Left renal cortex interstitium (tissue), 4 donors: ENCODE measurements at regions not wholly inside any gene's neighbourhood (a gene's known extent, or its start where the extent isn't known, plus 50 kb on each side); places are given as distances from the start of the nearest gene placed in this dataset.
"Not testable (repeated sequence)": the region's sequence is repeated elsewhere in the genome, so short reads cannot be mapped to it uniquely, and the experiment has no call there.

Source experiments
- DNase-seq, 4 donors: peaks; one replicate each; pipeline ENCODE4 v3.0.0-alpha.2; 2013; ENCODE audit warnings: low read depth in 4 of 4, low spot score in 2 of 4, missing footprints in 1 of 4

GRCh38 chr3:94778814-94779494 is 716.1 kb downstream of the NSUN3 start:
- DNase-seq = no peak

GRCh38 chr3:94779699-94780098 is 716.8 kb downstream of the NSUN3 start:
- no peak for DNase-seq

- no peak for DNase-seq
Observed at GRCh38 chr3:94784274-94784673, 721.4 kb downstream of the NSUN3 start.

DNA sequence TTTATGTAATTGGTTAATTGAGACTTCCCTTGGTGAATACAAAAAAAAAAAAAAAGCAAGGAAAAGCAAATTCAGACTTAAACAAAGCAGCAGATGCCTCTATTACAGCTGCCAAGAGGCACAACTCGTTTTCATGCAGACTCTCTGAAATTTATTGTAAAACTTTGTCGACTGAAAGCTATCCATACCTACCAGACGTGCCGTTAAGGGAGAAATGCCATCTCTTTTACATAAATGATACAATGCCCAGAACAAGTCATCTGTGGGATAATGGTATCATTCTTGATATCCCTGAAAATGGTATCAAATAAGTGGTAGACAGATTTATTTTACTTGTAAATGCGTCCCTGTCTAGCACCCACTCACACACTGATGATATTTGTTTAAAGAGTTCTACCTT is 724.2 kb downstream of the NSUN3 start:
- no peak for DNase-seq

- DNase-seq = peak in 3 of 4 donors; percentile 1 to 9 (median 5)
Observed at GRCh38 chr3:94787734-94788270, 724.9 kb downstream of the NSUN3 start.

DNA sequence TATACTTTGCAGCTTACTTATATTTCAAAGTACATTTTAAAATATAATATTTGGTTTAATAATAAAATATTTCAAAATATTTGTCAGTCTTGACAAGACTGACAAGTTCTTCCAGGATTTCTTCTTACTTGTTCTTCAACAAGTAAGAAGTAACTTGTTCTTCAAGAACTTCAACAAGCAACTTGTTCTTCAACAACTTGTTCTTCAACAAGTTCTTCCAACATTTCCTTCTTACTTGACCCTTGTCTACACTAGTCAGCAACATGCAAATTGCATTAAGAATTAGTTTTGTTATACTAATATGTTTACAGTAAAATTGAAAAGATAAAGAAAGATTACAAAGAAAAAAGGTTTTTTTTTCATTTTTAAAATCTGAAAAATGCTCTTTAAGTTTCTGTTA is 731.7 kb downstream of the NSUN3 start:
- no peak for DNase-seq

- no peak for DNase-seq
Observed at GRCh38 chr3:94799420-94800060, 736.7 kb downstream of the NSUN3 start.

GRCh38 chr3:94811836-94812235 is 749.0 kb downstream of the NSUN3 start:
- DNase-seq = no peak

GRCh38 chr3:94821241-94821640 is 758.4 kb downstream of the NSUN3 start:
- no peak for DNase-seq

DNA sequence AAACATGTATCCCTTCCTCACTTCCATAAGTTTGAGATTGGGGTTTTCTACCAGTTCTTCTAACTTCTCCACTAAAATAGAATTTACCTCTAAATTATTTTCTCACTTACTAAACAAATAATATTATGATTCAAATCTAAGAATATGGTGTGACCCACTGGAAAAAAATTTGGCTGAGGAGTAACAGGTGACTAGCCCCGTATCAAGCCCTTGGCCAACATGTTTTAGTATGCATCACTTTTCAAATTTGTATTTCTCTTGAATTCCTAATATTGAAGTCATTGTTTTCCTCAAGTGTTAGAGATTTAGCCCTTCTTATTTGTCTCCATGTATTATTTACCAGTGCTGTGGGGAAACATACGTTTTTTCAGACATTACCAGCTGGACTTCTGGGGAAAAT is 759.4 kb downstream of the NSUN3 start:
- DNase-seq = no peak

DNA sequence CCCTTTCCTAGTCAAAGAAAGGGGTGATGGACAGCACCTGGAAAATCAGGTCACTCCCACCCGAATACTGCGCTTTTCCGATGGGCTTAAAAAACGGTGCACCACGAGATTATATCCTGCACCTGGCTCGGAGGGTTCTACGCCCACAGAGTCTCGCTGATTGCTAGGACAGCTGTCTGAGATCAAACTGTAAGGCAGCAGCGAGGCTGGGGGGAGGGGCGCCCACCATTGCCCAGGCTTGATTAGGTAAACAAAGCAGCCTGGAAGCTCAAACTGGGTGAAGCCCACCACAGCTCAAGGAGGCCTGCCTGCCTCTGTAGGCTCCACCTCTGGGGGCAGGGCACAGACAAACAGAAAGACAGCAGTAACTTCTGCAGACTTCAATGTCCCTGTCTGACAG is 783.4 kb downstream of the NSUN3 start:
- not testable (repeated sequence) for DNase-seq

DNA sequence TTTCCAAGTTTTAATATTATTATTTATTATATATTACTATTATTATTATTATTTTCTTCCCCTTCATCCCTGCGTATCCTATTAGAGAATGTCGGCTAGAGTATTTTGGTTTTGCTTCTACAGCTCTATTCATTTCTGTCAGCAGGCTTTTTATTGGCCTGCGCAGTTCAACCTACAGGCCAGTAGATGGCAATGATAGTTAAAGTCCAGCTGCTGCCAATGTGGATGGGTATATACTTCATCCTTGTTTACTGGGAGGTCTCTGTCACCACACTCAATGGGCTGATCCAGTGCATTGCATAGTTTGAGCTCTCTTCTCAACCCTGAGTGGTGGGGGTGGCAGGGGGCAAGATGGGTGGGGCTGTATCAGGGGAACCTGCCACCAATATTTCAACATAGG is 799.8 kb downstream of the NSUN3 start:
- no peak for DNase-seq

GRCh38 chr3:94869059-94869547 is 806.2 kb downstream of the NSUN3 start:
- no peak for DNase-seq

GRCh38 chr3:94873751-94874150 is 810.9 kb downstream of the NSUN3 start:
- DNase-seq = no peak

DNA sequence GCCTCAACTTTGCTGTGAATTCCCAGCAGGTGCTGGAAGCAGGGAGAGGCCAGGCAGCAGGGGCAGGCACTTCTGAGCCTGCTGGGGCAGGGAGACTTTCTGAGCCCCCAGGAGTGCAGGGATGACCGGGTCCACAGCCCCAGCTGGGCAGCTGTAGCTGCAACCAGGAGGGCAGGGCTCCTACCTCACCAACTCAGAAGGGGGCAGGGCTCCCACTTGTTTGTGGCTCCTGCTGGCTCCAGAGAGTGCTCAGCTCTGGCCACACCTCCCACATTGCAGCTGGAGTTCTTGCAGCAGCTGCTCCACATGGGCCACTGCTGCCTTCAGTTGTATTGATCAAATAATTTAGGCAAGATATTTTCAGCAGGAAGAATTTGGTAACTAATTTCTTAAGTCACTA is 812.3 kb downstream of the NSUN3 start:
- DNase-seq = no peak

DNA sequence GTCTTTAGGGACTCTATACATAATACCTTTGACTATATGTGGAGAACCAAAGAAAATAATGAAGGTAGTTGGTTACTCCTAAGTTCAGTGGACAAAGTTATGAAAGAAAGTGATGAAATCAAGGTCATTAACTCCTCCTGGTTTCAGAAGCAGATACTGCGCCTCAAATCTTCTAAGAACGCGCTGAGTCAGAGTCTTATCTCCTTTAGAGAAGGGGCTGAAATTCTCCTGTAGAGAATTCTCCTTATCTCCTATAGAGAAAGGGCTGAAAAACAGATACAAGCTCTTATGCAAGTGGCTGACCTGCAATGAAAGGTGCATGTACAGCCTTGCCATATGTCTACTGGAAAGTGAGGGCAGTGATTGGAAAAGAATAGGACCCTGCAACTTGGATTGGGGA is 824.2 kb downstream of the NSUN3 start:
- DNase-seq = no peak

GRCh38 chr3:94896994-94897393 is 834.1 kb downstream of the NSUN3 start:
- DNase-seq = no peak

DNA sequence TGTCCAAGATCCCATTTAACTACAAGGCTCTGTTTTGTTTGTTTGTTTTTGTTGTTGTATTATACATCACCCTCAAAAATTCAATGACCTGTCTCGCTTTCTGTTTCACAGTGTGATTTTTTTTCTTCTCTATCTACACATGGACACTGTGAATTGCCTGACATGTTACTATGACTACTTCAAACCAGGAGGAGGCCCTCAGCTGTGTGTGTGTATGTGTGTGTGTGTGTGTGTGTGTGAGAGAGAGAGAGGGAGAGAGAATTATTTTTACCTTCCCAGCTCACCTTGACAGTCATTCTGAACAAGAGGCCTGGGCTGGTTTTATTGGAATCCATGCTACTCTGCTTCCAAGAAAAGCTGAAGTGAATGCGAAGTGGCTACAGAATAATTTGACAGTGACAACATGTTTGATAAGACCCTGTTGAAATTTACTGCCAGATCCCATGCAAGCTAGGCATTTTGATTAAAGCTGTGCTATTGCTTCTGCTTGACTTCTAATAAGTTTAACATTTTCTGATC is 841.4 kb downstream of the NSUN3 start:
- no peak for DNase-seq

DNA sequence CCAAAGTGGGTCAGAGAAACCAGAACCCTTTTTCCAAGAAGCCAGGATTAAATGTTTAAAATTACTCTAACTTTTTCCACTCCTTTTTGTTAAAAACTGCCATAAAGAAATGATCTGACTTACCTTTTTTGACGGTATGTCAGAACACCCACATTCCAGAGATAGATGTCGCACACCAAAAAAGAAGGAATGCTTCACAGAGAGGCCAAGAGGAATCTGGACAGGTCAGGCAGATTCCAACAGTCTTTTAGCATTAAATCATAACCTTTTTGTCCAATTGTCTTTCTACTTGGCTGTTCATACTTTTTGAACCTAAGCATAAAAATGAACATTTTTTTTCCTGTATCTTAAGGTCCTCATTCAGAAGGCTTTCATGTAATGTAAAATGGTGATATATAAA is 846.9 kb downstream of the NSUN3 start:
- no peak for DNase-seq

DNA sequence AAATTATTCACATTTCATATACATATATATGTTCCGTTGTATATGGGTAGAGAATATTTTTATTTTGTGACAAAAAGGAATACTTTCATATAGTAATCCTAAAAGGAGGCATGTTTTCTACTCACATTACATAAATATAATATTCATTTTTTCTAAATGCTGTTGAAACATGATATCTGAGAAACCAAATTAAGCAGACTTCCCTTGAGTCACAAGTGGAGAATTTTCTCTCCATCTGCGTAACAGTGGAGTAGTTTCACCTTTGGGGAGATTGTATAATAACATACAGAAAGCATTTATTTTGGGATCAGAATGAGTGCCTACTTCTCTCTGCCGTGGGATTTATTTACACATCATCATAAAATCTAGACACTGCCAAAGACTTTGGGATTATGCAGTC is 849.8 kb downstream of the NSUN3 start:
- DNase-seq = no peak

DNA sequence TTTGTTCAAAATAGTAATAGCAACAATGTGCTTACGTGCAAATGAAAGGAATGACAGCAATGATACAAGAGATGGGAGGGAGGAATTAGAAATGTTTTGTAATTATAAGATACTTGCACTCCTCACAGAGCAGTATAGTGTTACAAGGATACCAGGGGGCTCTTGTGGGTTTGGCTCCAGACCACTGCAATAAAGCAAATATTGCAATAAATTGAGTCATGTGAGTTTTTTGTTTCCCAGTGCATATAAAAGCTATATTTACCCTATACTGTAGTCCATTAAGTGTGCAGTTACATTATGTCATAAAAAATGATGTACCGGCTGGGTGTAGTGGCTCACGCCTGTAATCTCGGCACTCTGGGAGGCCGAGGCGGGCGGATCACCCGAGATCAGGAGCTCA is 864.3 kb downstream of the NSUN3 start:
- no peak for DNase-seq

DNA sequence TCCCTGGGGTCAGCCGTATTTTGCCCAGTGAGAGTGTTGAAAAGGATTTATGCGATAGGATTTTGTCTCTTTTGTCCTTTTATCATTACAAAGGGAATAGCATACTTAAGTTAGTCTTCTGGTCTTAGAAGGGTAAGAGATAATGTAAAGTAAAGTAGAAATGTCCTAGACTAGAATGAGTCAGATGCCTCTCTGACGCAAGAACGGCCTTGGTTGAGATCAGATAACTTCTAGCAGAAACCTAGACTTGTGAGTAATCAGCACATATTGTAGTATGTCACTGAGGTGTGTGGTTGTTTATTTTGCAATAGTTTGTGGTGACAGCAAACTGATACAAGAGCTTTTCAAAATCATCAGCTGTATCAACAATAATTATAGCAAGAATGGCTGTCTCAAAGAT is 866.1 kb downstream of the NSUN3 start:
- DNase-seq = no peak
